ENCODE measurements at regions not wholly inside any gene's neighbourhood (a gene's known extent, or its start where the extent isn't known, plus 50 kb on each side); places are given as distances from the start of the nearest gene placed in this dataset.
A peak's percentile ranks its signal among the peaks of the same experiment; 100 is the strongest.

DNA sequence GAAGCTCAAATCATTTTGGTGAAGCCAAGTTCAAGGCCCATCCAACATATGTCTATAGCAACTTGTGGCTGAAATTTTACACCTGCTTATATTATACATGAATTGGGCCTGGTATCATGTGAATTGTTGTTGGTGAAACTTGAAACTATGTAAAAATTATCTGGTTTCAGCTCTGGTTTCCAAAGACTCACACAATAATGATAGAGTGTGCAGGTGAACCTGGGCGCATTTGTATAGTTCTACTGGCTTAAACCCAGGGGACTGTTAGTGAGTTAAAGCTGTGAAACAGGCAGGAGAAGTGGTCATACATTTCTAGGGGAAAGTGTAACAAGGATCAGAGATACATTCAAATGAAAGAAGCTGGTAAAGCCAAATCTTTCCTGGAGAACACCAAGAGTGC, 627.3 kb downstream of the METTL15 start:
- no peak for DNase-seq (ENCODE audit: low spot score)

DNA sequence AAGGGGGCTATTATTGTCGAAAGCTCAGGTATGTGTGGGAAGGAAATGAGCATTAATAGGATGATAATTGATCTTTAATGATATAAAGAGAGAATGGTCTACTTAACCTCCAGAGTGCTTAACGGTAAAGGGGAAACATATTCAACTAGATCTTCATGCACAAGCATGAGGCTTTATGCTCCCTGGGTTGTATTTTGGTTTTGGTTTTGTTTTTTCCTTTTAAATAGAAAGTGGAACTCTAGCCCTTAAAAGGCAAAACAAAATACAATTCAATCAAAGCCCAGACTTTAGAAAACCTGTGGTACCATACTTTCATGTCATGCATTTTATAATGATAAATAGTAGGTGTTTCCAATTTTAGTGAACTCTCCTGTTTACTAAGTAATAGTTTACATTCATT, 622.7 kb downstream of the METTL15 start:
- no peak for DNase-seq (ENCODE audit: low spot score)

DNA sequence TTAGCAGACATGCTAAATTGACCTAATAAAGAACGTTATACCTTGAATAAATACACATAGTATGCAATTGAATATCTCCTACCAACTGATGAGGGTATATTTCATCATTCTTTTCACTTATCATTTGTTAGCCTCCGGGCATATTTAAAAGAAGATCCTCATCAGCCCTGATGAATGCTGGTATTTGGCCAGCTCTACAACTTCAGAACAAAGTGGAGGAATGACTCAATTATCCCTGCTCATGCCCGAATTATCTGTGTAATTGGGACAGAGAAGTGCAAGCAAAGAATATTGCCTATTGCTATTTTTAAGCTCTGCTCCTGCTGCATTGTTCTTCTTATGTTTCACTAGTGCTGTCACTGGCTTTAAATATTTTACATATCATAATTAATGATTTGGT, 622.1 kb downstream of the METTL15 start:
- DNase-seq (ENCODE audit: low spot score) = no peak

DNA sequence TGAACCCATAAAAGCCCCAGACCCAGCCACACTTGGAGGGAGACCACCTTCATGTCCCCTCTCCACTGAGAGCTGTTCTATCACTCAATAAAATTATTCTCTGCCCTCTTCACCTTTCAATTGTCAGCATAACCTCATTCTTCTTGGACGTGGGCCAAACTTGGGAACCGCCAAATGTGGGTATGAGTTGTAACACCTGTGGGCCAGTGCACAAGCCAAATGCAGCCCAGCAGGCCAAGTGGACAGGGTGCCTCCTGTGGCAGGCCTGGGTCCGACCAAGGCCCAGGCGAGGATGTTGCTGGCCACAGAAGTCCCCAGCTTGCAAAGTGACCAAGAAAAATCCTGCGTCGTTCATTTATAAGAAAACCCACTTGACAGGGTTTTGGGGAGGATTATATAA, 621.2 kb downstream of the METTL15 start:
- no peak for DNase-seq (ENCODE audit: low spot score)

DNA sequence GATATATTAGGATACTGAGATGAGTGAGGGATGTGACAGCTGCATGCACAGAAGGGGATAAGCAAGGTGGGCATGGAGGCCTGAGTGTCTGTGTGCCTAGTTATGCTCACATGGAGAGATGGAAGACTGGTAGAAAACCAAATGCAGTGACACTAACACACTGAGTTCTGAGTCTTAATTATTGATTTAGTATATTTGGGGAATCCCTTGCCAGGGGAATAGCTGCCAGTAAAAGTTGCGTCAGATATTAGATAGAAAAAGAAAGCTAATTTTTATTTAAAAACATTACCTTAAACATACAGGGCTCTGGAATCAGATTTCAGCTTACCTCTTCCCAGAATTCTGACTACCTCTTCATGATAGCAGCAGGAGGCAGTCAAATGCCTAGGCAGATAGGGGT, 620.5 kb downstream of the METTL15 start:
- no peak for DNase-seq (ENCODE audit: low spot score)

DNA sequence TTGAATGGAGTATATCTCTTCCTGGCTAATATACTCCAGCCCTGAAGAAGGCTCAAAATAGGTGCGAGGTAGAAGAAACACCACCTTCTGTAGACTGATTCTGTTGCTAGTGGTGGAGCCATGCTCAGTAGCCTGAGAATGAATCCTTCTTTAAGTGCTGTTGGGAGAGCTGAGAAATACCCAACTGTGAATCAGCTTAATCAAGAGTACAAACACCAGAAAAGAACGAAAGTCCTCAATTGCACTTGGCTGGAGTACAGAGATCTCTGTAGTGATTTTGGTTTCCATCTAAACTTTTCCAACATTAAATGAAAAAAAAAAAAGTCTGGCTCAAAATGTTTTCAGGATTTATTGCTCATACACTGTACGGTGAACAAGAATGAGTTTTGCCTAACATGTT, 619.1 kb downstream of the METTL15 start:
- no peak for DNase-seq (ENCODE audit: low spot score)

DNA sequence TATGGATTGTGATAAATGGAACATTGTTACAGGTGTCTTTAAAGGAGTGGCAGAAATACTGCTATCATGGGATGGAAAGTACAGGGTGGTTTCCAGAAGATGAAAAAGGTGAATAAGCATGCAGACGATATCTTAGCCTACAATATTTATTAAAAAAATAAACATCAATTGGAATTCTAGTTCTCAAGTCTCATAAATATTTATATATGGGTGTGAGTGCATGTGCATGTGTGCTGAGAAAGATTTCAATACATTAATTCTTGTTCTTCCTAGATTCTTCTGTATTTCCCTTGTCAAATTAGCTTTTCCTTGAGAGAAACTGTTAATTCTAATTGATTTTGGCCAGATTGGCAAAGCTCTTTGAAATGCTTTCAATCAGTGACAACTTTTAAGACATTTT, 618.2 kb downstream of the METTL15 start:
- no peak for DNase-seq (ENCODE audit: low spot score)

DNA sequence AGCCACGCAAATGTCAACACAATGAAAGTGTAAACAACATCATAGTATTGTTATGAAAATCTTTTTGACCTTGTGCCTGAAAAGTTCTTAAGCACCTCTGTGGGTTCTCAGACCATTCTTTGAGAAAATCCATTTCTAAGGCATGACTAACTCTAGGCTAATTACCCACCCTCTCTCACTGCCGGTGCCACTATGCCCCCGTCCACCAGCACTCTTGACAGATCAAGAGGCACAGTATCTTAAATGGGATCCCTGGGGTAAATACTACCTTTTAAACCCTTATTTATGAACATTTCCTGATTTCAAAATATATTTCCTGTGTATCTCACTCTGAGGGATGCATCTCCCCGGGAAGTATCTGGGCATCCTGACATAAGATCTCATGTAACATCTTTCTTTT, 607.5 kb downstream of the METTL15 start:
- no peak for DNase-seq (ENCODE audit: low spot score)

DNA sequence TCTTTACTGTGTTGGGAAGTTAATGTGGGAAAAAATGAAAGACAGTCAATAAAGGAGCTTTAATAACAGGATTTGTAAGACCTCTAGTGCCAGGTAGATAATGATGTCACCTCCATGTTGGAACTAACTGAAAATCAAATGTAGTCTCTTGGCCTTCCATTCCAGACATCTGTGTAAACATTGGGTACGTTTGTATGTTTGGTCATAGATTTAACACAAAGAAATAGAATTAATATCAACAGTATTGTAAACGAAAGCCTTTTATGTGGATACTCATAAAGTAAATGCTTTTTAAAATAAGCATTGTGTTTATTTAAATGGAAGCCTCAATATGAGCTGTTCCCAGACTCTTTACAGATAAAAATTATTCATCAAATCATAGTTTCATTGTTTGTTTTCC, 605.7 kb downstream of the METTL15 start:
- no peak for DNase-seq (ENCODE audit: low spot score)

DNA sequence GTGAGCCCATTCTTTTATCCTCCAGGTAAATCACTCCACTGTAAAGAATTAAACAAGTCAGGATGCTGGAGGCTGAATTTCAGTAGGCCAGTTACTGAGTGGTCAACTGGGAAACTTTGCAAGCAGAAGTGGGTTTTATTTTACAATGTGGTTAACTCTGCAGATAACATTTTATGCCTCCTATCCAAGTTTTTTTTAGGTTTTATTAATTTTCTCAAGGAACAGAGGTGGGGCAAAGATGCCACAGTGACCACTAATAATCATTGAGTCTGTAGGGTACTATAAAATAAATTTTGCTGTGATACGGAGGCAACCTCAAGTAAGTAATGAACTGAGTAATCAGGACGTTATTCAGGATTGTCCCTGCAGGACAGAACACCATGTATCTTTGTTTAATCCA, 599.9 kb downstream of the METTL15 start:
- no peak for DNase-seq (ENCODE audit: low spot score)

DNA sequence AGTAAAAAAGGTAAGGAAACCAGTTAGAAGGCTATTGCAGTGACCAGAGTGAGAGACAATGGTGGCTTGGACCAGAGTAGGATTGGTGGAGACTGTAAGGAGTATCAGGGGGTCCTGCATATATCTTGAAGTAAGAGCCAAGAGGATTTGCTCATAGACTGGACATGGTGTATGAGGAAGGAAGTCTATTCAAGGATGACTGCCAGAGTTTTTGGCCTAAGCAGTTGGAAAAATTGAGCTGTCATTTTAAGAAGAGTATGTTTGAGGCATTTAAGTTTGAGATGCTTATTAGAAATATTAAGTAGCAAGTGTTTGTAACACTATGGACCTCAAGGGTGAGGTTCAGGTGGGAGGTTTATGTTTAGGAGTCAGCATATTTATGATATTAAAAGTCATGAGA, 596.6 kb downstream of the METTL15 start:
- no peak for DNase-seq (ENCODE audit: low spot score)

DNA sequence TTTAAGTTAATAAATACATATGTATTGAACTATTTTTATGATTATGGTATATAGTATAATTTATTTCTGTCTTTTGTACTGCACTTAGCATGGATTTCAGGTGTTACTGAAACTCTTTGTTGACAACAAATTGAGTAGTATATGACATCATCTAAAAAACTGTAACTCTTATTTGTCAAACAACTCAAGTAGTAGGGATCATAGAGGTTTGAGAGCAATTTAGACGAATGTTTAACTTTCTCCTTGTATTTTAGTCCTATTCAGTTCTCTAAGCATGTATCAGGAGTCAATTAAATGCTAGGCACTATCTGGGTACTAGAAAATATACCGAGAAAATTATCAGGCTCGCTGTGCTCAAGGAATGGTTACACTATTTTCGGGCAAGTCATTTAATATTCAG, 595.2 kb downstream of the METTL15 start:
- DNase-seq (ENCODE audit: low spot score) = no peak

DNA sequence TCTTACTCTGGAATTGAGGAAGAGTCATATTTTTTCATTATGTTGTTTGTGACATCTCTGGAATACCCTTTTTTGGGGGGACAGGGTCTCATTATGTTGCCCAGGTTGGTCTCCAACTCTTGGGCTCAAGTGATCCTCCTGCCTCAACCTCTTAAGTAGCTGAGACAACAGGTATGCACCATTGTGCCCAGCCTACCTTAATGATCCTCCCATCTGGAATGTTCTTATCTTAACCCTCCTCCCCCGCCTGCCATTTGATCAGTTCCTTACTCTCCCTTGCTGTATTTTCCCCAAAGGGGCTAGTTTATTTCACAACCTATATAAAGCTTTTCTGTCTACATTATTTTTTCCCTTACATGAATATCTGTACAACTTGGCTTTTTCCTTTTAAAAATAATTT, 594.7 kb downstream of the METTL15 start:
- DNase-seq (ENCODE audit: low spot score) = no peak

DNA sequence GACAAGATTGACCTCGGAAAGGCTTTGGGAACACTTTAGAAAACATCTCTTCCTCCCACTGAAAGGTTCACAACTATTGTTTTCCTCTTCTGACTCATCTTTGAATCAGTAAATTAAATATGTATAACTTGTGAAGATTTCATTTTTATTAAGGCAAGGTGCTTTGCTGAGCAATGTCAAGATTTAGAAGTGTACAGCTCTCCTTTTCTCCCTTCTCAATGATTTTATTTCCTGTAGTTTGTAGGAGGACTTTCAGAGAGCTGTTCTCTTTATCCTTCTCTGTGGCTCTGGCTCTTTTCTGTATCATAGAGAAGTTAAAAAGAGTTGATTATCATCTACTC, 594.2 kb downstream of the METTL15 start:
- no peak for DNase-seq (ENCODE audit: low spot score)

DNA sequence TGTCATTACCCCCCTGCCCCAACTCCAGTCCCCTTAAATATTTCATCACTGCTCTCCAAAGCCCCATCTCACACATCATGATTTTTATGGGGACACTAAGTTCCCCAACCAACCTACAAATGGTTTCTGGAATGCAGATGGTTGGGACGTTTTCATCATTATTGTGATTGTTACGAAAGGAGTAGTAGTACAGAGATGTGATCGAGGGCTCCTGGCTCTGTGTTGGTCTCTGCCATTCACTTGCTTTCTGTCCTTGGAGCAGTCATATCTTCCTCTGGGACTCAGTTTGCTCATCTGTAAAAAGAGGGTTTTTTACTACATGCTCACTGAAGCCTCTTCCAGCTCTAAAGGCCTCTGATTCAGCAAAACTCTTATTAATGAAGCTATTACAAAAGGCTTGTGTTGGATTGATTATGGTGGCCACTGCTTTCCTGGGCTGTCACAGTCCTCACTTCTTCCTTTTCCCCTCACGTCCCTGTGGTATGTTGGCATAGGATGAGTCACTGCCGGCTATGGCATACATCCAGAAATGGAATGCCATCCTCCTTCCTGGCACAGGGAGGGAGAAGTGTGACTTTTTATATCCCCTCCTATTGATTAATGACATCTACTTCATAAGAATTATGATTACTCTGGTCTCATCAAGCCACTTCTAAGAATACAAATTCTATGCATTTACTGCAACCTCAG, 593.7 kb downstream of the METTL15 start:
- no peak for DNase-seq (ENCODE audit: low spot score)

DNA sequence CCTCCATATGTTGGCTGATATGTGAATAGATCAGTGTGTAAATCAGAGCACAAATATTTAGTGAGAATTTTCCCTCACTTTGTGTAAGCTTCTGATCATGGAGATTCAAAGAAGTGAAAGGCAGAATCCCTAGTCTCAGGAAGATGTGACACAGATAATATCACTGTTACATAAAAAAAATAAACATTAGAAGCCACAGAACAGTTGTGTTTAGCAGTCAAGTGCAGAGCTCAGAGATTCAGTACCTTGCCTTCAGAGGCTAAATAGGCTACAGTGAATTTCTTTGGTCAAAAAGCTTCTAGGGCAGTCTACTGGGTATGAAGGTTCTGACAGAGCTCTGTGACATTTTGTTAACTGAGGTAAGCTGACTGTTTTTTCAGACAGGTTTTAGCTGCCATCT, 591.5 kb downstream of the METTL15 start:
- no peak for DNase-seq (ENCODE audit: low spot score)

DNA sequence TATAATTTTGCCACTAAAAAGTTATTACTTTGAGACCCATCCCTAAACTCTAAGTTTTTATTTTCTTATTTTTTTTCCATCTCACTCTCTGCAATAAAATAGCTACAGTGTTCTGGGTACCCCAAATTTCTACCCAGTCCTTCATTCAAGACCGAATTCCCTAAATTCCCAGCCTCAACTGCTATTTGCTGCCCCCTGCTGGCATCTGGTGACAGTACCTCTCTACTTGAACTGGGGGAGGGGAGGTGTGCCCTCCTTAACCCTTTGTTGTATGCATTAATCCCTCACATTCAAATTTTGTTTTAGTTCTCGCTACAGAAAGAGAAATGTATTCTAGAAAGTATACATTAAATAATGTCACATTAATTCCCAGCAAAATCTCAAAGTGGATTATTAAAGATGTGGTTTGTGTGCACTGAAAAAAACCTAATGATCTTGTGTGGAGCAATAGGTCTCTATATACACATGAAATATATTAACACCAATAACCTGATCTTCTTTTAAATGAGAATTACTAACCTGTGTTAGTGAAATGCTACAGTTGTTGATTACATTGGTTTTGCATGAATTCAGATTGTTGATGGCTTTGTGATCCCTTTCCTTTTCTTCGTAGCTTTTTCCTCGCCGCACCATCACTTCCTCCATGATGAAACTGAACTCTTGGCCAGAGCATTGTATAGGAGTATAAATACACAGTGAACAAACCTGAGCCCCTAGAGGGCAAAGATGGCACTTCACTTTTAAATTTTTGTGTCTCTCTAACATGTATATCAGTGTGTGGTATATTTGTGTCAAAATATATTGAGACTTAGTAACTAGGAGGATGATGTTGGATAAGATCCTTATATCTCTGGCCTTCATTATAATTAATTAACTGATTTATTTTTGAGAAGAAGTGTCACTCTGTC, 590.0 kb downstream of the METTL15 start:
- peak; percentile 11 for DNase-seq (ENCODE audit: low spot score)

DNA sequence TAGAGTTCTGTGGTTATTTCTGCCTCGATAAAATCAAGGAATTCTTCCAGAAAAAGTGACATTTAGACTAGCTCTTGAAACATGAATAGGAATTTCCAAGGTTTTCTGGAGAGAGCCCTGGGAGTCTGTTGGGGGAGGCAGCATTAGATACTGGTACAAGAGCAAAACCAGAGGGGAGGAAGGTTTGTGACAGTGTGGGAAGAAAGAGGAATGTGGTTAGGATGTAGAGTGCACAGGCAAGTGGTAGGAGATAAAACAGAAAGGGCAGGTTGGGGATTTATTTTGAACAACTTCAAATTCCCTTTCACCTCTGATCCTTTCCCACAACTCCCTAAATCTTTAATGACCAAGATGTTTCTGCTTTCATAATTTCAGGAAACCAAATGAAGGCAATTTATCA, 588.4 kb downstream of the METTL15 start:
- DNase-seq (ENCODE audit: low spot score) = no peak

DNA sequence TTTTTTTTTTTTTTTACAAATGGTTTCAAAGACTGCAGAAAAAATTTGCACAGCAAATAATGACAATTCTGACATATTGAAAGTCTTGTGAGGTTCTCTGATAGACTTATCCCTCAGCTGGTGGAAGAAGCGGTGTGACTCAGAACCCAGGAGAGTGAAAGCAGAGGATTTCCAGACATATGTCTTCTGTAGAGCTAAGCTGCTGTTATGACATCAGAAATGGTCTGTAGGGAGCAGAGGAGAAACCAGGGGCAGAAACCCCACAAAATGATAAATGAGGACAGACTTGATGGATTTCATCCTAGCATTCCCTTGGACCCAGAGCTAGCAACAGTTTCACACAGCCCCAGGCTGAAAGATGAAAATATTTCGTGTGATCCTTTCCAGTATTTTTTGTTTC, 582.6 kb downstream of the METTL15 start:
- DNase-seq (ENCODE audit: low spot score) = no peak

DNA sequence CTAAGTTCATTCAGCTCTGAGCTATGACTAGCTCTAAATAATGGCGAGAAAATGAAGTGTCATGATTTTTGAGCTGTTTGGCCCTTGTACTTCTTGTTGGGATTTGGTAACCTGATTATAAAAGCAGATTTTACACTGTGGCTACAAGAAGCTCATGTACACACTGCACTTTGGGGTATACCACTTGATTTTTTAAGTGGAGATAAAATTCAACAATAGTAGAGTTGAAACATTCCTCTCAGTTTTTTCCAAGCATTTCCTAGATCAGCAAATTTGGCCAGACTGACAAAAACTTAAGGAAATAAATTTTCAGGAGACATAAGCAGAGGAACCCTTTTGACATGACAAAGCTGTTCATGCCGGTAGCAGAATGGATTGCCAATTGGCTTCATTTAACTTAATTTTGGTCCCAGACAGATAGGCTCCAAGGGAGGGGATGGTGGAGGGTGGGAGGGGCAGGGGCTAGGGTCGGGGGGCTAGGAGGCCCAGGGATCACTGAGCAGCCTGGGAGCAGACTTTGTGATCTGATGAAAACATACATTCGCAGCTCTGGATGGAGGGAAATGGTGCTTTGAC, 575.9 kb downstream of the METTL15 start:
- DNase-seq (ENCODE audit: low spot score) = no peak

DNA sequence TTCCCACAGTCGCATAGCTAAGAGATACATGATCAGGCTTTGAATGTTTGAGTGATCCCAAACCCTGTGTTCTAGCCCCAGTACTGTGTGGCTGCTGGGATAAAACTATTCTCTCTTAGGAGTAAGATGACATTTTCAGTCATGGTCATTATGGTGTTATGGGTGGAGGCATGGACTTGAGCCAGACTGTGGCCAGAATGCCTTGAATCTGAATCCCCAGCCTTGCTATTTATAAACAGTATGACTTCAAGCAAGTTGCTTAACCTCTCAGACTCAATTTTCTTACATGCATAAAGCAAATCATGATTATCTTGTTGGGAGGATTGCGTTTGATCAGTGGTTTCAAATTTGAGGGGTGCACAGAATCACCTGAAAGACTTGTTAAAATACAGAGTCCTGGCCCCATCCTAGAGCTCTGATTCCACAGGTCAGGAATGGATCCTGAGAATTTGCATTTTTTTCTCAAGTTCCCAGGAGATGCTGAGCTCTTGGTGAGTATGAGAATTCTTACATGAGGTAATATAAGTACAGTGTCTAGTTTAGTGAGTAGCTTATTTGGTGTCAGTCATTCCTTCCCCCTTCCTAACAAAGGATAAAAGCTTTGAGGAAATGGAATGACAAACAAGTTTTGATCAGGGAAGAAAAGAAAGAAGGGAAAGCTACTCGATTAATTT, 571.7 kb downstream of the METTL15 start:
- DNase-seq (ENCODE audit: low spot score) = no peak

DNA sequence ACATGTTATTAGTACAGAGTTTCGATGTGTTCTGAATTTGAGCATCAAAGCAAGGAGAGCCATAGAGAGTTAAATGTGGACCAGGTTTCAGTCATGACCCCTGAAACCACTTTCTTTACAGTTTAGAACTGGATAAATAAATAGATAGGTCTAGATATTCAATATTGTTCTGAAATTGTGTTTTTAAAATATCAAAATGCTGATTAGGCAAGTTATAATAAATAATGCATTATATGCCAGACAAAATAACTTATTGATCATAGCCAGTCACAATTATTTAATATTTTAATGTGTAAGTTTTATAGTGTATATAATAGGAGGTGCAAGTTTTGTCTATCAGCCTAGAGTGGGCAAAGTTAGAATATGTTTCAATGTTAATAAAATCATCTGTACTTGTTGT, 569.5 kb downstream of the METTL15 start:
- no peak for DNase-seq (ENCODE audit: low spot score)

DNA sequence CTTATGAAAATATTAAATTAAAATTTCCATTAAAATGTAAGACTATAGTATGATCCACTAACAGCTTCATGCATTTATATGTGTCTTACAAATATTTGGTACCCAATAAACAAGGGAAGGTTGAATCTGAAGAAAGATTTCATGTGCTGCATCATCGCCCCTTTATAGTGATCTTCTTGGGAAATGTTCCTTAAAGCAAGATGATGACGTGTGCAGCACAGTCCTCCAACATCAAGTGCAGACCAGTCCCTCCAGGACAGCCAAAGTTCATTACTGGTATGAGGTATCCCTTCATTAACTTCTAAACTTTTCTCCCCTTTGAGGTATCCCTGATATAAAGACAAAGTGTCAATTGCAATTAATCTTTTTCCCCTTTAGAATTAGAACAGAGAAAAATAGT, 567.0 kb downstream of the METTL15 start:
- no peak for DNase-seq (ENCODE audit: low spot score)
